ENCODE measurements at regions not wholly inside any gene's neighbourhood (a gene's known extent, or its start where the extent isn't known, plus 50 kb on each side); places are given as distances from the start of the nearest gene placed in this dataset.

DNA sequence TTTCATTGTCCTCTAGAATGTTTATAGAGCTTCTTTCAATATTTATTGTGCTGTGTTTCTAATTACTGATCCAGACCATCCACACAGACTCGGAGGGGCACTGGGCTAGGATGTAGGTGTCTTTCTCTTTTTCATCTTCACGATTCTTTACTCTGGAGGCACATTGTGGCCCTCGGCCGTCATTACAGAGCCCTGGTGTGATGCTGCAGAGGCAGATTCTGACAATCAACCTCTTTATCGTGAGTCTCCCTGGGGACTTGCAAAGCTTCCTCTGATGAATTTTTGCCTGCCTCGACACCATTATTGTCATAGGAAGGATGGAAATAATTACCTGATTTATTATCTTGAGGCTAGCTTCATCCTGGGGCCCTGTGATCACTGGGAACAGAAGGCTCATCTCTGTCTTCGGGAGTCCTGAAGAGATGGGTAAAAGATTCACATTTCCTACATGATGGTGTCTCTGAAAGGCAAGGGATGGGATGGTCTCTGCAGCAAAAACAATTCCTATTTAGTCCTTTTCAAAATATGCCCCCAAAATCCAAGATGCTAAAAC, 89.4 kb downstream of the SEC16B start:
- Mint-ChIP-seq H3K4me3 (no peak overlapping the region), H3K9me3 (ENCODE audit: insufficient read depth) (peaks cover 2% of the 10 kb centered on the region), H3K4me1 (no peaks in the 10 kb centered on the region), H3K27ac (no peak overlapping the region), H3K27me3 (peaks cover 3% of the 10 kb centered on the region)
- peaks cover 0 to 4% (median 0%) of the 10 kb centered on the region in 3 donors for H3K9me3 ChIP-seq (ENCODE audit: control extremely low read depth in 1 of 3, control insufficient read depth in 2 of 3, insufficient read depth in 1 of 3, low read length in 2 of 3)
- H3K9ac ChIP-seq (ENCODE audit: low read length), result no peak overlapping the region
- no peak overlapping the region for H2AFZ ChIP-seq (ENCODE audit: insufficient read depth, low read depth, low read length, poor library complexity, severe bottlenecking)
- 90% methylated on average over 6 of the region's 7 CpGs for WGBS (ENCODE audit: insufficient coverage)
- no peaks in the 10 kb centered on the region for H4K20me1 ChIP-seq (ENCODE audit: control insufficient read depth, insufficient read depth, low read length, poor library complexity, severe bottlenecking)
- ATAC-seq (ENCODE audit: low read depth), result no peak
- no peak overlapping the region for H3K4me3 ChIP-seq (ENCODE audit: control extremely low read depth in 1 of 5, extremely low read depth in 1 of 5, insufficient read depth in 1 of 5, low read depth in 2 of 5, low read length in 4 of 5)
- DNase-seq, result no peak
- H3K4me1 ChIP-seq (ENCODE audit: control insufficient read depth in 2 of 2, insufficient read depth in 2 of 2, low read length in 2 of 2), result no peaks in the 10 kb centered on the region
- ChIA-PET POLR2A (no interaction called here), CTCF (no interaction called here)
- intact Hi-C loops (cut with micrococcal nuclease), result no loop called here
- no peaks in the 10 kb centered on the region for H3K36me3 ChIP-seq (replicated peaks in 1 of 2; ENCODE audit: control extremely low read depth in 1 of 2, control insufficient read depth in 1 of 2, extremely low read depth in 1 of 2, insufficient read depth in 2 of 2, low read length in 1 of 2)
- H3K27ac ChIP-seq (ENCODE audit: low read length in 2 of 2), result no peak overlapping the region
- H3K27me3 ChIP-seq (replicated peaks in 1 of 4; ENCODE audit: control extremely low read depth in 1 of 4, control insufficient read depth in 3 of 4, insufficient read depth in 4 of 4, low read length in 3 of 4), result no peaks in the 10 kb centered on the region
- H3K4me2 ChIP-seq (replicated peaks; ENCODE audit: low read depth, low read length, poor library complexity, severe bottlenecking), result no peak overlapping the region
- no peaks in the 10 kb centered on the region for H3K79me2 ChIP-seq (ENCODE audit: control insufficient read depth, insufficient read depth, low read length)
- no peak for TF ChIP-seq EZH2 (IDR thresholded peaks at IDR 0.05; ENCODE audit: borderline replicate concordance, insufficient read depth, low read depth, low read length, poor library complexity, severe bottlenecking)

DNA sequence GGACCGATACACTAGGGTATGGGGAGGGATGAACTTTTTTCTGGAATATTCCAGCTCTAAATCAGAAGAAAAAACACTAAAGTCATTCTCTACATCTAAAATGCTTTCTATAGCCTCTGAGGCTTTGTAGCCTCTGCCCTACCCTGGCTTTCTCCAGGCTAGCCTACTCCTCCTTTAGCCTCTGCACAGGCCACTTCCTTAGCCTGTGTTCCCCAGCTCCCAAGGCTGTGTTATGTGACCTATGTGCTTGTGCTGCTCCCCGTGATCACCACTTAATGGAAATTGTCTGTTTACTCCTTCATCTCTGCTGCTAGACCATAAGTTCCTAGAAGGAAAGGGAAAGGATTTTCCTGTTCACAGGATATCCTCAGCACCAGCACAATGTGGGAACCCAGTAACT, 92.8 kb downstream of the SEC16B start:
- TF ChIP-seq, protein P1, sequence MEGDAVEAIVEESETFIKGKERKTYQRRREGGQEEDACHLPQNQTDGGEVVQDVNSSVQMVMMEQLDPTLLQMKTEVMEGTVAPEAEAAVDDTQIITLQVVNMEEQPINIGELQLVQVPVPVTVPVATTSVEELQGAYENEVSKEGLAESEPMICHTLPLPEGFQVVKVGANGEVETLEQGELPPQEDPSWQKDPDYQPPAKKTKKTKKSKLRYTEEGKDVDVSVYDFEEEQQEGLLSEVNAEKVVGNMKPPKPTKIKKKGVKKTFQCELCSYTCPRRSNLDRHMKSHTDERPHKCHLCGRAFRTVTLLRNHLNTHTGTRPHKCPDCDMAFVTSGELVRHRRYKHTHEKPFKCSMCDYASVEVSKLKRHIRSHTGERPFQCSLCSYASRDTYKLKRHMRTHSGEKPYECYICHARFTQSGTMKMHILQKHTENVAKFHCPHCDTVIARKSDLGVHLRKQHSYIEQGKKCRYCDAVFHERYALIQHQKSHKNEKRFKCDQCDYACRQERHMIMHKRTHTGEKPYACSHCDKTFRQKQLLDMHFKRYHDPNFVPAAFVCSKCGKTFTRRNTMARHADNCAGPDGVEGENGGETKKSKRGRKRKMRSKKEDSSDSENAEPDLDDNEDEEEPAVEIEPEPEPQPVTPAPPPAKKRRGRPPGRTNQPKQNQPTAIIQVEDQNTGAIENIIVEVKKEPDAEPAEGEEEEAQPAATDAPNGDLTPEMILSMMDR (IDR thresholded peaks at IDR 0.05), result no peak
- TF ChIP-seq EZH2 (IDR thresholded peaks at IDR 0.05; ENCODE audit: borderline replicate concordance, insufficient read depth, low read depth, low read length, poor library complexity, severe bottlenecking), result no peak
- DNase-seq, result no peak
- H3K79me2 ChIP-seq (ENCODE audit: control insufficient read depth, insufficient read depth, low read length), result no peaks in the 10 kb centered on the region
- no peaks in the 10 kb centered on the region for H3K27me3 ChIP-seq (replicated peaks in 1 of 4; ENCODE audit: control extremely low read depth in 1 of 4, control insufficient read depth in 3 of 4, insufficient read depth in 4 of 4, low read length in 3 of 4)
- ChIA-PET CTCF (no interaction called here), POLR2A (no interaction called here)
- H3K4me2 ChIP-seq (replicated peaks; ENCODE audit: low read depth, low read length, poor library complexity, severe bottlenecking), result no peak overlapping the region
- H4K20me1 ChIP-seq (ENCODE audit: control insufficient read depth, insufficient read depth, low read length, poor library complexity, severe bottlenecking), result no peaks in the 10 kb centered on the region
- H3K27ac Mint-ChIP-seq, result no peak overlapping the region
- peaks cover 9% of the 10 kb centered on the region for H3K27me3 Mint-ChIP-seq
- H3K9ac ChIP-seq (ENCODE audit: low read length), result no peak overlapping the region
- H3K9me3 Mint-ChIP-seq (ENCODE audit: insufficient read depth), result peaks cover 2% of the 10 kb centered on the region
- no peak overlapping the region for H3K4me3 ChIP-seq (ENCODE audit: control extremely low read depth in 1 of 5, extremely low read depth in 1 of 5, insufficient read depth in 1 of 5, low read depth in 2 of 5, low read length in 4 of 5)
- intact Hi-C loops (cut with micrococcal nuclease), result no loop called here
- H3K36me3 ChIP-seq (replicated peaks in 1 of 2; ENCODE audit: control extremely low read depth in 1 of 2, control insufficient read depth in 1 of 2, extremely low read depth in 1 of 2, insufficient read depth in 2 of 2, low read length in 1 of 2), result no peaks in the 10 kb centered on the region
- H3K4me1 Mint-ChIP-seq, result no peaks in the 10 kb centered on the region
- no peak overlapping the region for H3K27ac ChIP-seq (ENCODE audit: low read length in 2 of 2)
- no peak overlapping the region for H3K4me3 Mint-ChIP-seq
- H3K4me1 ChIP-seq (ENCODE audit: control insufficient read depth in 2 of 2, insufficient read depth in 2 of 2, low read length in 2 of 2), result no peaks in the 10 kb centered on the region
- H3K9me3 ChIP-seq (ENCODE audit: control extremely low read depth in 1 of 3, control insufficient read depth in 2 of 3, insufficient read depth in 1 of 3, low read length in 2 of 3), result peaks cover 0 to 4% (median 0%) of the 10 kb centered on the region in 3 donors
- no CpG with 5 or more reads among the region's 2 CpGs for WGBS (ENCODE audit: insufficient coverage)
- H2AFZ ChIP-seq (ENCODE audit: insufficient read depth, low read depth, low read length, poor library complexity, severe bottlenecking), result no peak overlapping the region
- no peak for ATAC-seq (ENCODE audit: low read depth)

Data from B cell (primary cell).